Chondrocyte (in vitro differentiated cells): ENCODE measurements at regions not wholly inside any gene's neighbourhood (a gene's known extent, or its start where the extent isn't known, plus 50 kb on each side); places are given as distances from the start of the nearest gene placed in this dataset.

Experiments used
- DNase-seq: peaks from one replicate; pipeline ENCODE4 v3.0.0; 2021; ENCODE audit warnings: mixed read lengths, low spot score
- H3K27ac Mint-ChIP-seq: one replicate; pipeline ENCODE4 v1.8.0; 2021; ENCODE audit warnings: mild to moderate bottlenecking, moderate library complexity, mixed read lengths; ENCODE audit not compliant: unreplicated experiment
- H3K27me3 Mint-ChIP-seq: 2 replicates; pipeline ENCODE4 v1.8.0; 2021; ENCODE audit warnings: low read depth, mixed read lengths
- H3K36me3 Mint-ChIP-seq: 2 replicates; pipeline ENCODE4 v1.8.0; 2021; ENCODE audit warnings: low read depth, mixed read lengths
- H3K4me1 Mint-ChIP-seq: 2 replicates; pipeline ENCODE4 v1.8.0; 2021; ENCODE audit warnings: low read depth, mild to moderate bottlenecking, mixed read lengths
- H3K4me3 Mint-ChIP-seq: one replicate; pipeline ENCODE4 v1.8.0; 2021; ENCODE audit warnings: mild to moderate bottlenecking, moderate library complexity, mixed read lengths; ENCODE audit not compliant: unreplicated experiment
- H3K9me3 Mint-ChIP-seq: 2 replicates; pipeline ENCODE4 v1.8.0; 2021; ENCODE audit warnings: low read depth, mixed read lengths
- CTCF ChIP-seq: fragments of 200-600 bp; sonication (generic); IDR thresholded peaks from 2 replicates; pipeline ENCODE4 v1.5.0; 2021; ENCODE audit warnings: antibody characterized with exemption, mild to moderate bottlenecking, moderate library complexity

DNA sequence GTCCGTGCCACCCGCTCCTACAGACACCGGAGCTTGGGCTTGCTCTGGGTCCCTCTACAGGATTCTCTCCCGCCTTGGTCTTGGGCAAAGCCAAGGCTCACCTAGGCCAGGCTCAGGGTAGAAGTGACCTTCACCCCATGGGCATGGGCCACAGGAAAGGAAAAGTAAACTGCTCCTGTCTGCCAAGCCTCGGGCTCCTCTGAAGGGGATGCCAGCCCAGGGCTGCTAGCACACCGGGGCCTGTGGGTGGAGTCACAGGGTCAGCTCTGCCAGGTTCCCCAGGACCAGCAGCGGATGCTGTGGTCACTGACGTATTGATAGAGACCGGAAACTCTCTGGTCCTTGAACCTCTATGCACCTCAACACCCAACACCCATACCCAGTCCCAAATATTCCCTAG lies 222.7 kb upstream of the MGMT start:
- Mint-ChIP-seq H3K27ac (no peak overlapping the region), H3K27me3 (peaks cover 4% of the 10 kb centered on the region), H3K4me1 (no peaks in the 10 kb centered on the region), H3K36me3 (no peaks in the 10 kb centered on the region), H3K9me3 (peaks cover 2% of the 10 kb centered on the region), H3K4me3 (no peak overlapping the region)
- no peak for TF ChIP-seq CTCF
- DNase-seq = no peak

DNA sequence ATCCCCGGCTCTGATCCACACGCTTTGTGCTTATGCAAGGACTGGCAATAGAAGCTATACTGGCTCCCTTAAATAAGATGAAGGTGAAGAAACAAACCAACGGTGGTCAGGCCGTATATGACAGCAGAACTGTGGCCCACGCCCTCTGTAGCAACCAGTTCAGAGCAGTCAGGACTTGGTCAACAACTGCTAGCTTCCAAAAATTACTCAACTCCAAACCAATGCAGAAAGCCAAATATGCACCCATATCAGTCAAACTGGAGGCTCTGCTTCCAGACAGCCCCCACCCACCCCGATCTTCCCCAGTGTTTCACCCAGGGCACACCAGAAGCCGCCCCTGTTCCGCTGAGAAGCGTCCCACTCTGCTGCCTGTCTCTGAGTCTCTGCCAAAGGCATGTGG lies 222.3 kb upstream of the MGMT start:
- Mint-ChIP-seq H3K9me3 (peaks cover 2% of the 10 kb centered on the region), H3K27me3 (peaks cover 4% of the 10 kb centered on the region), H3K4me1 (no peaks in the 10 kb centered on the region), H3K4me3 (no peak overlapping the region), H3K36me3 (no peaks in the 10 kb centered on the region), H3K27ac (no peak overlapping the region)
- TF ChIP-seq CTCF = no peak
- no peak for DNase-seq

DNA sequence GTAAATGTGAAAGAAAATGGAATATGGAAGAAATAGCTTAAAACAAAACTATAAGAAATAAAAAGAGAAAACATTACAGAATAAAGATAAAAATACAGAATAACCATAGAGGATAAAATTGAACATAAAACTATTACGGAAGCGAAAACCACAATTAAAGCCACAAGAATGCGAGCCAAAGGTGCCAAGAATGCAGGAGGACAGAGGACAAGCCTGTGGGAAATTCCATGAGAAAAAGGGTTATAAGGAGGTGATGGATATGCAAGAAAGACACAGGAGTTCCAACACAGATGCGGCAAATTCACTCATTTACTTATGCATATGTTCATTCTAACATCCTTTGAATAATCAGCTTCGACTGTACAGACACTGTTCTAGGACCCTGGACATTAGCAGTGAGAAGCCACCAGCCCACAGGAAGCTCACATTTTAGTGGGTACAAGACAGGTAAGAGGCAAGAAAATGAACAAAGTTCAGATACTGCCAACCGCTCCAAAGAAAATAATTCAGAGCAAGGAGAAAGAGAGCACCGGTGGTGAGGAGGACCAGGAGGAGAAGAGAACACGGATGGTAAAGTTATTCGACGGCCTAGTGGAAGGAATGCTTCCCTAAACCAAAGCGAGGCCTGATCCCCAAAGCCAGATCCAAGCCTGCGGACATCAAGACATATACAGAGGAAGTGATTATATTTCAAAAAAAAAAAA lies 213.7 kb upstream of the MGMT start:
- Mint-ChIP-seq H3K27me3 (peaks cover 2% of the 10 kb centered on the region), H3K36me3 (no peaks in the 10 kb centered on the region), H3K4me1 (no peaks in the 10 kb centered on the region), H3K9me3 (peaks cover 8% of the 10 kb centered on the region), H3K4me3 (no peak overlapping the region), H3K27ac (no peak overlapping the region)
- no peak for TF ChIP-seq CTCF
- no peak for DNase-seq

GRCh38 chr10:129253865-129254179 lies 213.2 kb upstream of the MGMT start:
- no peak for DNase-seq
- Mint-ChIP-seq H3K9me3 (peaks cover 8% of the 10 kb centered on the region), H3K27ac (no peak overlapping the region), H3K4me1 (no peaks in the 10 kb centered on the region), H3K4me3 (no peak overlapping the region), H3K27me3 (peaks cover 2% of the 10 kb centered on the region), H3K36me3 (no peaks in the 10 kb centered on the region)
- no peak for TF ChIP-seq CTCF

GRCh38 chr10:129258283-129258923 lies 208.6 kb upstream of the MGMT start:
- Mint-ChIP-seq H3K9me3 (no peaks in the 10 kb centered on the region), H3K27me3 (peaks cover 2% of the 10 kb centered on the region), H3K36me3 (no peaks in the 10 kb centered on the region), H3K4me3 (no peak overlapping the region), H3K4me1 (no peaks in the 10 kb centered on the region), H3K27ac (no peak overlapping the region)
- no peak for TF ChIP-seq CTCF
- DNase-seq = no peak
